ENCODE measurements at regions not wholly inside any gene's neighbourhood (a gene's known extent, or its start where the extent isn't known, plus 50 kb on each side); places are given as distances from the start of the nearest gene placed in this dataset.

DNA sequence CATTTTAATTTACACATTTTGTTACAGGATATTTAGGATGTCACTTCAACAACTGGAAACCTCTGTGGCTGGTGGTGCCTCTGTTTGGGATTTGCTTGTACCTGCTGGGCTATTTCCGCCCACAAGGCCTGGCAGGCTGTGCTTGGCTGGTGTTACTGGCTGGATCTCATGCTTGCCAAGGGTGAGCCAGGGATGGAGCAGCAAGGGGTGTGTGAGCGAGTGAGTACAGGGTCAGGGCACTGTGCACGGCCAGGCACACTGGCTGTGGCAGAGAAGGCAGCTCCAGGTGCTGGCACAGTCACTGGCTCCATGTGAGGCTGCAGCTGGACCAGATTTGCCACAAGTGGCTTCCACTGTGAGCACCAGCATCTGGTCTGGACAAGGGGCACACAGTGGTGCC is 1254.8 kb downstream of the SLITRK5 start:
- Histone ChIP-seq H3K36me3 (ENCODE audit: insufficient read depth, low read length) (no peaks in the 10 kb centered on the region), H3K4me1 (ENCODE audit: insufficient read depth, low read length) (no peaks in the 10 kb centered on the region), H3K9ac (ENCODE audit: low read depth, low read length) (no peak overlapping the region), H3K9me3 (ENCODE audit: control insufficient read depth, insufficient read depth, low read length) (no peaks in the 10 kb centered on the region)

- H3K9me3 ChIP-seq (ENCODE audit: control insufficient read depth, insufficient read depth, low read length): no peaks in the 10 kb centered on the region
- no peaks in the 10 kb centered on the region for H3K36me3 ChIP-seq (ENCODE audit: insufficient read depth, low read length)
- H3K9ac ChIP-seq (ENCODE audit: low read depth, low read length): no peak overlapping the region
- H3K4me1 ChIP-seq (ENCODE audit: insufficient read depth, low read length): no peaks in the 10 kb centered on the region
Observed at GRCh38 chr13:88926890-88927502, 1255.8 kb downstream of the SLITRK5 start.

DNA sequence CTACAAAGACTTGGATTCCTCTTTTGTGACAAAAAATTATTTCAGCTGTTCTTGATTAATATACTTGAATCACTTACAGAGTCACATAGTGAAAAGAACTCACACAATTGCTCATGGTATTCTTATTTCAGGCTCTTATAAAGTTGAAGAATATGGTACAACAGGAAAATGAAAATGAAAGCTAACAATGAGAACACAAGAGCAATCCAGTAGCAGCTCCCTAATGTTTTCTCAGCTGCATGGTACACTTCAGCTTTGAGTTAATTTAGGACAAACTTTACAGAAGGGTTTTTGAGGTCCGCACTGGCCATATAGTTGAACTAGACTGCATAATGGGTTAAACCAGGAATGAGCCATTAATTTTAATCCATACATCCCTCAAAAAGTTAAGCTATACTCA is 1261.8 kb downstream of the SLITRK5 start:
- no peaks in the 10 kb centered on the region for H3K4me1 ChIP-seq (ENCODE audit: insufficient read depth, low read length)
- no peaks in the 10 kb centered on the region for H3K9me3 ChIP-seq (ENCODE audit: control insufficient read depth, insufficient read depth, low read length)
- no peak overlapping the region for H3K9ac ChIP-seq (ENCODE audit: low read depth, low read length)
- H3K36me3 ChIP-seq (ENCODE audit: insufficient read depth, low read length): no peaks in the 10 kb centered on the region

DNA sequence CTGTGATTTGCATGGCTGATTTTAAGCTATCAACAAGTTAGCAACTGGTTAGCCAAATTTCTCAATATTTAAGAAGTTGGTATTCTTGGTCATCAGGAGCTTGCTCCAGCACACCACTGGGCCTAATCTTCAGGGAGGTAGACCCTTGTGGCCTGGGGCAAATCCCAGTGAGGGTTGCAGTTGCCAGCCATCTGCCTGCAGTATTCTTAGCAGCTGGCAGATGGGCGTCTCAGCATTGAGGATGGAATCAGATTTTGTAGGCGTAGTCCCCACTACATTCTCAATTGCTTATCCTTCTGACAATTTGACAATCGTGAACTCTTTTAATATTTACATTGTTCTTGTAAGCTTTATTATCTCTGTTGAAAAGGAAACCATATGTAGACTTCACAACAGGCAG is 1266.2 kb downstream of the SLITRK5 start:
- Histone ChIP-seq H3K9me3 (ENCODE audit: control insufficient read depth, insufficient read depth, low read length) (no peaks in the 10 kb centered on the region), H3K36me3 (ENCODE audit: insufficient read depth, low read length) (no peaks in the 10 kb centered on the region), H3K9ac (ENCODE audit: low read depth, low read length) (no peak overlapping the region), H3K4me1 (ENCODE audit: insufficient read depth, low read length) (no peaks in the 10 kb centered on the region)

GRCh38 chr13:88945793-88946192 is 1274.6 kb downstream of the SLITRK5 start:
- Histone ChIP-seq H3K9ac (ENCODE audit: low read depth, low read length) (no peak overlapping the region), H3K9me3 (ENCODE audit: control insufficient read depth, insufficient read depth, low read length) (no peaks in the 10 kb centered on the region), H3K36me3 (ENCODE audit: insufficient read depth, low read length) (no peaks in the 10 kb centered on the region)

DNA sequence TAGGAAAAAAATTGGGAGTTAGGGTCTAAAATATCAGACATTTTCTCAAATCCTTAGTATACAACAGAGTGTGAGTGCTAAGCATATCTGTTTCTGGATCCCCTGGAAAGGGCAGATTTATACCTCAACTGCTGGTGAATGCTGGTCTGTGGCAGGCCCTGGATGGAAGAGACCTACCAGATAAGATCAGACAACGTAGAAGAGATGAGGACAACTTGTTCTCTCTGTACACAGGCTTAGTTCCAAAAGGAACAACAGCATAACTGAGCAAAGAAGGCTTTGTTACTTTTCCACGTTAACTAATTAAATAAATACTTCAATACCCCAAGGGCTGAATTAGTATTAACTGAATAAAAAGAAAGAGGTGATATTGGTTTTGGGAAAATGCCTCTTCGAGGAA is 1277.3 kb downstream of the SLITRK5 start:
- Histone ChIP-seq H3K9me3 (ENCODE audit: control insufficient read depth, insufficient read depth, low read length) (no peaks in the 10 kb centered on the region), H3K9ac (ENCODE audit: low read depth, low read length) (no peak overlapping the region), H3K36me3 (ENCODE audit: insufficient read depth, low read length) (no peaks in the 10 kb centered on the region), H3K4me1 (ENCODE audit: insufficient read depth, low read length) (no peaks in the 10 kb centered on the region)

More at GRCh38 chr13:88945793-88946192, 1274.6 kb downstream of the SLITRK5 start:
- H3K4me1 ChIP-seq (ENCODE audit: insufficient read depth, low read length): no peaks in the 10 kb centered on the region

- H3K36me3 ChIP-seq (ENCODE audit: insufficient read depth, low read length): no peaks in the 10 kb centered on the region
- no peaks in the 10 kb centered on the region for H3K9me3 ChIP-seq (ENCODE audit: control insufficient read depth, insufficient read depth, low read length)
- no peak overlapping the region for H3K9ac ChIP-seq (ENCODE audit: low read depth, low read length)
- no peaks in the 10 kb centered on the region for H3K4me1 ChIP-seq (ENCODE audit: insufficient read depth, low read length)
Observed at GRCh38 chr13:88958821-88959220, 1287.7 kb downstream of the SLITRK5 start.

GRCh38 chr13:88976466-88976865 is 1305.3 kb downstream of the SLITRK5 start:
- no peak overlapping the region for H3K9ac ChIP-seq (ENCODE audit: low read depth, low read length)
- H3K4me1 ChIP-seq (ENCODE audit: insufficient read depth, low read length): no peaks in the 10 kb centered on the region; the same call in 1 of the 2 replicates
- H3K36me3 ChIP-seq (ENCODE audit: insufficient read depth, low read length): no peaks in the 10 kb centered on the region
- no peaks in the 10 kb centered on the region for H3K9me3 ChIP-seq (ENCODE audit: control insufficient read depth, insufficient read depth, low read length)

DNA sequence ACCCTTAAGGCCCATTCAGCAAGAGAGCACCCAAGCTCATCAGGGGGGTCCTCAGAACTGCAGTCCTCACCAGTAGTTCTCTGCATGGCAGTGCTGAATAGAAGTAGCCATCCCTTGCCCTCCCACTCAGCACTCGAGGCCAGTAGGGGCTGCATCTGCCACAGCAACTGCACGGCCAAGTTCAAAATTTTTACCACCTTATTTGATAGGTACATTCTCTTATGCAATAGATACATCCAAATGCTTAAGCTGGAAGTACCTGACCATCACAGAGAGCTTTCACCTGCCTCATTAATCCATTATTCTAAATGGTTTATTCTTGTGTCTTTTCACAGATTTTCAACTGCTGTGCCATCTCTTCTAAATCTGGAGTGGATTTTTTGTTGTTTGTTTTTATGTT is 1307.4 kb downstream of the SLITRK5 start:
- Histone ChIP-seq H3K36me3 (ENCODE audit: insufficient read depth, low read length) (no peaks in the 10 kb centered on the region), H3K9me3 (ENCODE audit: control insufficient read depth, insufficient read depth, low read length) (no peaks in the 10 kb centered on the region), H3K9ac (ENCODE audit: low read depth, low read length) (no peak overlapping the region)

GRCh38 chr13:88979465-88980175 is 1308.4 kb downstream of the SLITRK5 start:
- H3K36me3 ChIP-seq (ENCODE audit: insufficient read depth, low read length): no peaks in the 10 kb centered on the region
- no peaks in the 10 kb centered on the region; the same call in 1 of the 2 replicates for H3K4me1 ChIP-seq (ENCODE audit: insufficient read depth, low read length)
- no peak overlapping the region for H3K9ac ChIP-seq (ENCODE audit: low read depth, low read length)
- H3K9me3 ChIP-seq (ENCODE audit: control insufficient read depth, insufficient read depth, low read length): no peaks in the 10 kb centered on the region

More for the DNA sequence above, 1307.4 kb downstream of the SLITRK5 start:
- no peaks in the 10 kb centered on the region; the same call in 1 of the 2 replicates for H3K4me1 ChIP-seq (ENCODE audit: insufficient read depth, low read length)

DNA sequence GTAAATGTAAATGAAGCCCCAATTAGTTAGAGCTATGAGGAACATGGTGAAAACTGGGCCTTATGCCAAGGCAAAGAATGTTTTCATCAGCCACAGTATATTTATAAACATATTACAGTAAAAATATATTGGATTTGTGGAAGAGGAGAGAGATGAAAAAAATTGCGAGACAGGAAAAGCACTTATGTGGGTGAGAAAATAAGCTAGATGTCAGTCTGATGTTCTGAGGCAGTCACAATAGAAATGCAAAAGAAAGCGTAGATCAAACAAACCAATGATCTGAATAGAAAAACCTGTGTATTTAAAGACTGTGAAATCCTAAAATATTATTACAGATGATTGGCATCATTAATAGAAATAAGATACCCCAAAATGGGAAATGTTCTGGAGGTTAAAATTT is 1332.5 kb downstream of the SLITRK5 start:
- no peaks in the 10 kb centered on the region for H3K36me3 ChIP-seq (ENCODE audit: insufficient read depth, low read length)
- H3K9ac ChIP-seq (ENCODE audit: low read depth, low read length): no peak overlapping the region
- H3K4me1 ChIP-seq (ENCODE audit: insufficient read depth, low read length): no peaks in the 10 kb centered on the region
- H3K9me3 ChIP-seq (ENCODE audit: control insufficient read depth, insufficient read depth, low read length): no peaks in the 10 kb centered on the region

GRCh38 chr13:89011615-89012014 is 1340.4 kb downstream of the SLITRK5 start:
- no peaks in the 10 kb centered on the region for H3K36me3 ChIP-seq (ENCODE audit: insufficient read depth, low read length)
- no peak overlapping the region for H3K9ac ChIP-seq (ENCODE audit: low read depth, low read length)
- H3K4me1 ChIP-seq (ENCODE audit: insufficient read depth, low read length): no peaks in the 10 kb centered on the region
- no peaks in the 10 kb centered on the region for H3K9me3 ChIP-seq (ENCODE audit: control insufficient read depth, insufficient read depth, low read length)

DNA sequence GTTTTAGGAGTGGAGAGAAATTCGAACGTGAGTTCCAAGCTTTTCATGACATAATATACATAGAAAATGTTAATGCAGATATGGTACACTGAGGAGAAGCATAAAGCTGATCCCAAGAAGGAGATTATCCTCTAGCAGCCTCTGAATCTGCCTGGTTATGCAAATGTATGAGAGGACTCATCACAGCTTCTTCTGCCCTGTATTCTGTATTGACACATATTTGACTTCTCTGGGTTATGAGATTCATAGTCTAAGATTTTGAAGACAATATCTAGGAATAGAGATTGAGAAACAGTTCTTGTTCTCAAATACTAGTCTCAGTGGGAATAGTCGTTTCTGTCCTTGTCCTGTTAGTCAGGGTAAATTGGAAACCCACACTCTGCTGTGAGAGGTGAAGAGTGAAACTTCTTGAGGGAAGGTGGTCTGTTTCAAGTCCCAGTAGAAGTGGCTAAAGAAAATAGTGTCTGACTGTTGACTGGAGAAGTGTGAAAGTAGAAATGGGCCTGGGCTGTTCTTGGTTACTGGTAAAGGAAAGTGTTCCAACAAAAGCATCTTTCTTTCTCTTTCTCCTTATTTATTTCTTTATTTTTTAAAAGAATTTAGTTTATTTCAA is 1356.6 kb downstream of the SLITRK5 start:
- H3K9ac ChIP-seq (ENCODE audit: low read depth, low read length): no peak overlapping the region
- H3K4me1 ChIP-seq (ENCODE audit: insufficient read depth, low read length): no peaks in the 10 kb centered on the region
- no peaks in the 10 kb centered on the region for H3K36me3 ChIP-seq (ENCODE audit: insufficient read depth, low read length)

DNA sequence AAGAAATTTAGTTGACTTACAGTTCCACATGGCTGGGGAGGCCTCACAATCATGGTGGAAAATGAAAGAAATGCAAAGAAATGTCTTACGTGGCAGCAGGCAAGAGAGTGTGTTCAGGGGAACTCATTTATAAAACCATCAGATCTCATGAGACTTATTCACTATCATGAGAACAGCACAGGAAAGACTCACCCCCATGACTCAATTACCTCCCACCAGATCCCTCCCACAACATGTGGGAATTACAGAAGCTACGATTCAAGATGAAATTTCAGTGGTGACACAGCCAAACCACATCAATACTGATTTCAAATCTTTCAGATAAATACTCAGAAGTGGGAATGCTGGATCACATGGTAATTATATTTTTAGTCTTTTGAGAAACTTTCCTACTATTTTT is 1357.9 kb downstream of the SLITRK5 start:
- no peaks in the 10 kb centered on the region for H3K4me1 ChIP-seq (ENCODE audit: insufficient read depth, low read length)
- H3K9me3 ChIP-seq (ENCODE audit: control insufficient read depth, insufficient read depth, low read length): peaks cover 10% of the 10 kb centered on the region; the same call in 1 of the 2 replicates

More for the DNA sequence above, 1356.6 kb downstream of the SLITRK5 start:
- peaks cover under 1% of the 10 kb centered on the region; the same call in 1 of the 2 replicates for H3K9me3 ChIP-seq (ENCODE audit: control insufficient read depth, insufficient read depth, low read length)

DNA sequence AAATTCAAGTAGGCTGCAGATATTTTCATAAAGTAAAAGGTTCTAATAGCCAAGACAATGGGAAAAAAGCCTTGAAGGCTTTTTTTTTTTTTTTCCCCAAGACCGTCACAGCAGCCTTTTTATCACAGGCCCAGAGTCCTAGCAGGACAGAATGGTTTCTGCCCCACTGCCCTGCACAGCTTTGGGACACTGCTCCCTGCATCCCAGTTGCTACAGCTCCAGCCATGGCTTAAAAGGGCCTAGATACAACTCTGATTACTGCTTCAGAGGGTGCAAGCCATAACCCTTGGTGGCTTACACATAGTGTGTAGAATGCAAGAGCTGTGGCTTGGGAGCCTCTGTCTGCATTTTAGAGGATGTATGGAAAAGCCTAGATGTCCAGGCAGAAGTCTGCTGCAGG is 1362.8 kb downstream of the SLITRK5 start:
- peaks cover 18% of the 10 kb centered on the region for H3K9me3 ChIP-seq (ENCODE audit: control insufficient read depth, insufficient read depth, low read length)
- H3K9ac ChIP-seq (ENCODE audit: low read depth, low read length): no peak overlapping the region
- H3K4me1 ChIP-seq (ENCODE audit: insufficient read depth, low read length): no peaks in the 10 kb centered on the region
- no peaks in the 10 kb centered on the region for H3K36me3 ChIP-seq (ENCODE audit: insufficient read depth, low read length)

More for the DNA sequence above, 1357.9 kb downstream of the SLITRK5 start:
- Histone ChIP-seq H3K36me3 (ENCODE audit: insufficient read depth, low read length) (no peaks in the 10 kb centered on the region), H3K9ac (ENCODE audit: low read depth, low read length) (no peak overlapping the region)

Measured in ES-I3 (cell line).